SK-N-SH (cell line): ENCODE measurements at regions not wholly inside any gene's neighbourhood (a gene's known extent, or its start where the extent isn't known, plus 50 kb on each side); places are given as distances from the start of the nearest gene placed in this dataset.

Source experiments
- CTCF ChIA-PET: fragments of 300-600, 350-600 bp; formaldehyde crosslinking; extraction: SDS; loops from one replicate; lab custom pipeline; 2021; lab: Yijun Ruan, JAX
- POLR2A ChIA-PET: fragments of 350-600 bp; sonication (Branson Sonifier 250); formaldehyde crosslinking; extraction: SDS; loops from one replicate; lab custom pipeline; 2020; ENCODE audit warnings: antibody characterized with exemption, inconsistent platforms; lab: Yijun Ruan, JAX
- DNase-seq: peaks from one replicate; pipeline ENCODE4 v3.0.0; 2012
- H2AFZ ChIP-seq: fragments of 200-600 bp; sonication (generic); 2 replicates; pipeline ENCODE4 v1.8.1; 2016; ENCODE audit warnings: antibody characterized with exemption, mild to moderate bottlenecking, low read depth
- H3F3A ChIP-seq: fragments of 200-600 bp; sonication (generic); replicated peaks from 2 replicates; pipeline ENCODE3; 2016; ENCODE audit warnings: antibody characterized with exemption, mild to moderate bottlenecking; ENCODE audit not compliant: insufficient read depth
- H3K27ac ChIP-seq, 2 experiments: fragments of 200-500 bp in 1 of 2; fragments of 200-600 bp in 1 of 2; sonication (Bioruptor generic) in 1 of 2; sonication (generic), shearing (Covaris generic) in 1 of 2; 2 replicates each; pipeline versions ENCODE4 v1.5.1 to v1.6.1; 2014 to 2016; ENCODE audit warnings: low read depth in 2 of 2, inconsistent platforms in 1 of 2, low read length in 1 of 2, mild to moderate bottlenecking in 1 of 2, mixed read lengths in 1 of 2
- H3K27me3 ChIP-seq: fragments of 200-600 bp; sonication (generic), shearing (Covaris generic); 2 replicates; pipeline ENCODE4 v1.6.1; 2016; ENCODE audit warnings: mixed run types; ENCODE audit not compliant: insufficient read depth
- H3K36me3 ChIP-seq, 2 experiments: fragments of 200-500 bp in 1 of 2; fragments of 200-600 bp in 1 of 2; sonication (Bioruptor generic) in 1 of 2; sonication (generic) in 1 of 2; replicated peaks in 1 of 2; 2 replicates each; pipeline versions ENCODE3 to v1.5.1; 2014 to 2016; ENCODE audit warnings: low read length in 1 of 2, mild to moderate bottlenecking in 1 of 2; ENCODE audit not compliant: insufficient read depth in 2 of 2, control insufficient read depth in 1 of 2
- H3K4me1 ChIP-seq, 2 experiments: fragments of 200-500 bp in 1 of 2; fragments of 200-600 bp in 1 of 2; sonication (Bioruptor generic) in 1 of 2; sonication (generic), shearing (Covaris generic) in 1 of 2; 2 replicates each; pipeline versions ENCODE4 v1.5.1 to v1.6.1; 2014 to 2016; ENCODE audit warnings: low read depth in 1 of 2, low read length in 1 of 2, mixed run types in 1 of 2; ENCODE audit not compliant: insufficient read depth in 2 of 2, control insufficient read depth in 1 of 2
- H3K4me2 ChIP-seq: fragments of 200-600 bp; sonication (generic), shearing (Covaris generic); 2 replicates; pipeline ENCODE4 v1.6.1; 2017; ENCODE audit warnings: mixed run types
- H3K4me3 ChIP-seq, 2 experiments: fragments of 200-500 bp in 1 of 2; fragments of 200-600 bp in 1 of 2; sonication (Bioruptor generic) in 1 of 2; sonication (generic), shearing (Covaris generic) in 1 of 2; 2 replicates each; pipeline versions ENCODE4 v1.5.1 to v1.8.1; 2014 to 2016; ENCODE audit warnings: low read depth in 2 of 2, inconsistent platforms in 1 of 2, low read length in 1 of 2, mild to moderate bottlenecking in 1 of 2, mixed read lengths in 1 of 2, moderate library complexity in 1 of 2
- H3K79me2 ChIP-seq: fragments of 200-600 bp; sonication (generic); 2 replicates; pipeline ENCODE4 v1.8.1; 2017; ENCODE audit warnings: mild to moderate bottlenecking; ENCODE audit not compliant: insufficient read depth
- H3K9ac ChIP-seq: fragments of 200-600 bp; sonication (generic); 2 replicates; pipeline ENCODE4 v1.6.1; 2017; ENCODE audit warnings: mixed run types
- H3K9me2 ChIP-seq: fragments of 200-600 bp; sonication (generic); 2 replicates; pipeline ENCODE4 v1.6.1; 2017; ENCODE audit warnings: mixed run types
- H3K9me3 ChIP-seq: fragments of 200-600 bp; sonication (generic); 2 replicates; pipeline ENCODE4 v1.6.1; 2017; ENCODE audit warnings: mixed run types, mild to moderate bottlenecking, moderate library complexity
- H4K20me1 ChIP-seq: fragments of 200-600 bp; sonication (generic); 2 replicates; pipeline ENCODE4 v1.6.1; 2017; ENCODE audit warnings: mild to moderate bottlenecking, mixed run types; ENCODE audit not compliant: insufficient read depth
- ELF1 ChIP-seq: IDR thresholded peaks from 2 replicates; pipeline ENCODE4 v1.4.0; 2012
- EZH2phosphoT487 ChIP-seq: fragments of 200-600 bp; sonication (generic); IDR thresholded peaks from 2 replicates; pipeline ENCODE4 v1.6.1; 2017; ENCODE audit warnings: low read depth, mixed run types, mild to moderate bottlenecking, antibody characterized with exemption, moderate library complexity, borderline replicate concordance
- JUND ChIP-seq: IDR thresholded peaks from 2 replicates; pipeline ENCODE4 v1.4.0; 2012
- NRF1 ChIP-seq: IDR thresholded peaks from 2 replicates; pipeline ENCODE4 v1.6.1; 2012; ENCODE audit warnings: low read depth, mild to moderate bottlenecking, low read length
- POLR2AphosphoS5 ChIP-seq: IDR thresholded peaks from 2 replicates; pipeline ENCODE4 v1.6.1; 2012; ENCODE audit warnings: low read depth, low read length
- RAD21 ChIP-seq: IDR thresholded peaks from 2 replicates; pipeline ENCODE4 v1.6.1; 2012; ENCODE audit warnings: mild to moderate bottlenecking, low read length
- RCOR1 ChIP-seq: fragments of 150-350 bp; IDR thresholded peaks from 2 replicates; pipeline ENCODE4 v1.6.1; 2017; ENCODE audit warnings: antibody characterized with exemption, low read length
- SIN3A ChIP-seq: IDR thresholded peaks from 2 replicates; pipeline ENCODE4 v1.6.1; 2012; ENCODE audit warnings: low read depth, mild to moderate bottlenecking, low read length, moderate library complexity, borderline replicate concordance
- TCF12 ChIP-seq: IDR thresholded peaks from 2 replicates; pipeline ENCODE4 v1.4.0; 2012
- WGBS: methylation state at CpG from one replicate; pipeline ENCODE4 v1.1.6; 2017; ENCODE audit warnings: low lambda C conversion rate; 5-methylcytosine and 5-hydroxymethylcytosine counted together
- TF ChIP-seq, protein P1 (sequence below): IDR thresholded peaks from 2 replicates; pipeline ENCODE4 v1.4.0; 2012; ENCODE audit warnings: low read depth, borderline replicate concordance
- TF ChIP-seq, protein P2 (sequence below): IDR thresholded peaks from 2 replicates; pipeline ENCODE4; 2012
- TF ChIP-seq, protein P3 (sequence below): fragments of 200-600 bp; sonication (generic); IDR thresholded peaks from 2 replicates; pipeline ENCODE4 v1.6.1; 2017; ENCODE audit warnings: antibody characterized with exemption, mild to moderate bottlenecking, moderate library complexity
- TF ChIP-seq, protein P4 (sequence below): IDR thresholded peaks from 2 replicates; pipeline ENCODE4 v1.4.0; 2012; ENCODE audit warnings: low read depth, borderline replicate concordance

DNA sequence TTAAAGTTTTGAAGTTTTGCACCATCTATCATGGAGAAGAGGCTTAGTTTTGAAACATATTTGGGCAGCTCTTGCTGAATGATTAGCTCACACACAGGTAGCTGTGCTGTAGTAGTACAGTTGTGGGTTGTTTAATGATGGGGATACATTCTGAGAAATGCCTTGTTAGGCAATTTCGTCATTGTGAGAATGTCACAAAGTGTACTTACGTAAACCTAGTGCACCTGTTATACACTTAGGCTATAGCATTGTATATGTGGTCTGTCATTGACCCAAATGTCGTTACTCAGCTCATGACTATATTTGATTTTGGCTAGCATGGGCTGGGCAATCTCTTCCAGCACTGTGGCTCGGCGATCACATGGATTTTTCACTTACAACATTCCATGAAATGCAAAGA, 247.2 kb upstream of the IGFBP3 start:
- ChIA-PET POLR2A (no interaction called here), CTCF (interaction anchor here (0.8 kb wide), 1 partner anchor 12 kb away, joined by 3 read pairs; no protein-coding TSS in a partner anchor)
- no peaks in the 10 kb centered on the region for H3K79me2 ChIP-seq
- TF ChIP-seq ELF1 (no peak), SIN3A (no peak)
- TF ChIP-seq, protein P1, sequence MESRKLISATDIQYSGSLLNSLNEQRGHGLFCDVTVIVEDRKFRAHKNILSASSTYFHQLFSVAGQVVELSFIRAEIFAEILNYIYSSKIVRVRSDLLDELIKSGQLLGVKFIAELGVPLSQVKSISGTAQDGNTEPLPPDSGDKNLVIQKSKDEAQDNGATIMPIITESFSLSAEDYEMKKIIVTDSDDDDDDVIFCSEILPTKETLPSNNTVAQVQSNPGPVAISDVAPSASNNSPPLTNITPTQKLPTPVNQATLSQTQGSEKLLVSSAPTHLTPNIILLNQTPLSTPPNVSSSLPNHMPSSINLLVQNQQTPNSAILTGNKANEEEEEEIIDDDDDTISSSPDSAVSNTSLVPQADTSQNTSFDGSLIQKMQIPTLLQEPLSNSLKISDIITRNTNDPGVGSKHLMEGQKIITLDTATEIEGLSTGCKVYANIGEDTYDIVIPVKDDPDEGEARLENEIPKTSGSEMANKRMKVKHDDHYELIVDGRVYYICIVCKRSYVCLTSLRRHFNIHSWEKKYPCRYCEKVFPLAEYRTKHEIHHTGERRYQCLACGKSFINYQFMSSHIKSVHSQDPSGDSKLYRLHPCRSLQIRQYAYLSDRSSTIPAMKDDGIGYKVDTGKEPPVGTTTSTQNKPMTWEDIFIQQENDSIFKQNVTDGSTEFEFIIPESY = no peak
- DNase-seq = no peak
- no peaks in the 10 kb centered on the region for H3K27me3 ChIP-seq
- no peaks in the 10 kb centered on the region for H4K20me1 ChIP-seq
- H3K4me3 ChIP-seq = no peak overlapping the region
- H3K9ac ChIP-seq = no peak overlapping the region
- H3K9me2 ChIP-seq = no peaks in the 10 kb centered on the region
- H3K27ac ChIP-seq = no peak overlapping the region
- no peak overlapping the region for H3K4me2 ChIP-seq
- 91% methylated on average over 5 of the region's 5 CpGs for WGBS
- H3K9me3 ChIP-seq = no peaks in the 10 kb centered on the region
- peaks cover 0 to 19% of the 10 kb centered on the region in 2 experiments; a peak in 2 of 4 replicates for H3K4me1 ChIP-seq
- no peaks in the 10 kb centered on the region for H3K36me3 ChIP-seq
- peaks cover 7% of the 10 kb centered on the region for H3F3A ChIP-seq
- no peak overlapping the region for H2AFZ ChIP-seq

DNA sequence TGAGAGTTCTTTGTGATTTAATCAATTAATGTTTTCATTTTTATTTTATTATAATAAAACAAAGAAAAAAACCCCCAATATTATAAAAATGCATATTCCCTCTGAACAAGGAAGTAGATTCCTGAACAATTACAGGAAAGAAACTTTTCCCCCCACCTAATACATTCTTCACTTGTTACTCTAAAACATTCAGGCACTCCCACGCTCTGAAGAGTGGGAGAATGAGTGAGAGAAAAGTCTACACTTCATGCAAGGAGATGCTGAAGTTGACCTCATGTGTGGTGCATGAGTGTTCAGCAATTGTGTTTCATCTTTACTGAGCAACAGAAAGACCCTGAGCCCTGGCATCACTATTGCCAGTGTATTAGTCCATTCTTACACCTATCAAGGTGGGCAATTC, 244.2 kb upstream of the IGFBP3 start:
- H3K9ac ChIP-seq = no peak overlapping the region; the same call in 1 of the 2 replicates
- no peaks in the 10 kb centered on the region for H3K9me3 ChIP-seq
- no peaks in the 10 kb centered on the region for H3K9me2 ChIP-seq
- DNase-seq = no peak
- H3K4me1 ChIP-seq = peaks cover 0 to 22% of the 10 kb centered on the region in 2 experiments; a peak in 3 of 4 replicates
- no peaks in the 10 kb centered on the region for H3K27me3 ChIP-seq
- no peaks in the 10 kb centered on the region for H4K20me1 ChIP-seq
- H3K36me3 ChIP-seq = no peaks in the 10 kb centered on the region
- H3K4me3 ChIP-seq = no peak overlapping the region
- H3F3A ChIP-seq = peaks cover 7% of the 10 kb centered on the region
- H2AFZ ChIP-seq = no peak overlapping the region
- peak overlapping the region in 1 of 2 experiments; percentile 55; a peak in 2 of 4 replicates for H3K27ac ChIP-seq
- H3K4me2 ChIP-seq = no peak overlapping the region
- TF ChIP-seq JUND (peak; percentile 28; the same call in 1 of the 2 replicates), RAD21 (no peak), TCF12 (peak; percentile 34; the same call in 1 of the 2 replicates)
- ChIA-PET POLR2A (no interaction called here), CTCF (no interaction called here)
- H3K79me2 ChIP-seq = no peaks in the 10 kb centered on the region
- WGBS = 52% methylated on average over 1 of the region's 1 CpG

DNA sequence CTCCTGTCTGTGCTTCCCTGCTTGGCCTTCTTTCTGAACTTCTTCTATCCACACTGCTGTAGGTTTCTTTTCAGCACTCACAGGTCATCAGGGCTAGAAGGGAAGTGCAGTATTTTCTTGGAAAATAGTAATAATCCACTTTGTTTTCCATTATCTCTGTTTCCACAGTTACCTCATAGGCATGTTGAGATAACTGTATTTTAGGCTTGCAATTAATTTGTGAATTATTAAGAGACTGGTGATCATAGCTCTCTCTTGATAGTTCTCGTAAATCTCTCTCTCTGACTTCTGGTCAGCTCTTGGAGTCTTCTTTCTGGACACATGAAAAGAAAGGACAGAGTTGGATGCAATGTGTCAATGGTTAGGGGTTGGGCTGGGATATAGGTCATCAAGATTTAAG, 243.6 kb upstream of the IGFBP3 start:
- Histone ChIP-seq H3K27ac (peak overlapping the region in 1 of 2 experiments; percentile 55; a peak in 2 of 4 replicates), H3F3A (peaks cover 5% of the 10 kb centered on the region), H3K9ac (no peak overlapping the region; the same call in 1 of the 2 replicates), H3K4me3 (no peak overlapping the region), H3K9me2 (no peaks in the 10 kb centered on the region), H3K36me3 (no peaks in the 10 kb centered on the region), H4K20me1 (no peaks in the 10 kb centered on the region), H3K4me2 (no peak overlapping the region), H3K9me3 (no peaks in the 10 kb centered on the region), H3K27me3 (no peaks in the 10 kb centered on the region), H2AFZ (peak overlapping the region; percentile 14; the same call in 1 of the 2 replicates), H3K4me1 (peaks cover 0 to 19% of the 10 kb centered on the region in 2 experiments; a peak in 3 of 4 replicates), H3K79me2 (no peaks in the 10 kb centered on the region)
- 90% methylated on average over 1 of the region's 1 CpG for WGBS
- ChIA-PET POLR2A (no interaction called here), CTCF (no interaction called here)
- TF ChIP-seq SIN3A (no peak), RCOR1 (no peak), EZH2phosphoT487 (no peak), NRF1 (no peak), POLR2AphosphoS5 (no peak), TCF12 (no peak)
- TF ChIP-seq, protein P2, sequence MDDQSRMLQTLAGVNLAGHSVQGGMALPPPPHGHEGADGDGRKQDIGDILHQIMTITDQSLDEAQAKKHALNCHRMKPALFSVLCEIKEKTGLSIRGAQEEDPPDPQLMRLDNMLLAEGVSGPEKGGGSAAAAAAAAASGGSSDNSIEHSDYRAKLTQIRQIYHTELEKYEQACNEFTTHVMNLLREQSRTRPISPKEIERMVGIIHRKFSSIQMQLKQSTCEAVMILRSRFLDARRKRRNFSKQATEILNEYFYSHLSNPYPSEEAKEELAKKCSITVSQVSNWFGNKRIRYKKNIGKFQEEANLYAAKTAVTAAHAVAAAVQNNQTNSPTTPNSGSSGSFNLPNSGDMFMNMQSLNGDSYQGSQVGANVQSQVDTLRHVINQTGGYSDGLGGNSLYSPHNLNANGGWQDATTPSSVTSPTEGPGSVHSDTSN = no peak
- TF ChIP-seq, protein P3, sequence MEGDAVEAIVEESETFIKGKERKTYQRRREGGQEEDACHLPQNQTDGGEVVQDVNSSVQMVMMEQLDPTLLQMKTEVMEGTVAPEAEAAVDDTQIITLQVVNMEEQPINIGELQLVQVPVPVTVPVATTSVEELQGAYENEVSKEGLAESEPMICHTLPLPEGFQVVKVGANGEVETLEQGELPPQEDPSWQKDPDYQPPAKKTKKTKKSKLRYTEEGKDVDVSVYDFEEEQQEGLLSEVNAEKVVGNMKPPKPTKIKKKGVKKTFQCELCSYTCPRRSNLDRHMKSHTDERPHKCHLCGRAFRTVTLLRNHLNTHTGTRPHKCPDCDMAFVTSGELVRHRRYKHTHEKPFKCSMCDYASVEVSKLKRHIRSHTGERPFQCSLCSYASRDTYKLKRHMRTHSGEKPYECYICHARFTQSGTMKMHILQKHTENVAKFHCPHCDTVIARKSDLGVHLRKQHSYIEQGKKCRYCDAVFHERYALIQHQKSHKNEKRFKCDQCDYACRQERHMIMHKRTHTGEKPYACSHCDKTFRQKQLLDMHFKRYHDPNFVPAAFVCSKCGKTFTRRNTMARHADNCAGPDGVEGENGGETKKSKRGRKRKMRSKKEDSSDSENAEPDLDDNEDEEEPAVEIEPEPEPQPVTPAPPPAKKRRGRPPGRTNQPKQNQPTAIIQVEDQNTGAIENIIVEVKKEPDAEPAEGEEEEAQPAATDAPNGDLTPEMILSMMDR = no peak
- TF ChIP-seq, protein P4, sequence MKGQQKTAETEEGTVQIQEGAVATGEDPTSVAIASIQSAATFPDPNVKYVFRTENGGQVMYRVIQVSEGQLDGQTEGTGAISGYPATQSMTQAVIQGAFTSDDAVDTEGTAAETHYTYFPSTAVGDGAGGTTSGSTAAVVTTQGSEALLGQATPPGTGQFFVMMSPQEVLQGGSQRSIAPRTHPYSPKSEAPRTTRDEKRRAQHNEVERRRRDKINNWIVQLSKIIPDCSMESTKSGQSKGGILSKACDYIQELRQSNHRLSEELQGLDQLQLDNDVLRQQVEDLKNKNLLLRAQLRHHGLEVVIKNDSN = no peak
- TF ChIP-seq, protein P1 = no peak
- DNase-seq = no peak
